ENCODE measurements at regions not wholly inside any gene's neighbourhood (a gene's known extent, or its start where the extent isn't known, plus 50 kb on each side); places are given as distances from the start of the nearest gene placed in this dataset.

DNA sequence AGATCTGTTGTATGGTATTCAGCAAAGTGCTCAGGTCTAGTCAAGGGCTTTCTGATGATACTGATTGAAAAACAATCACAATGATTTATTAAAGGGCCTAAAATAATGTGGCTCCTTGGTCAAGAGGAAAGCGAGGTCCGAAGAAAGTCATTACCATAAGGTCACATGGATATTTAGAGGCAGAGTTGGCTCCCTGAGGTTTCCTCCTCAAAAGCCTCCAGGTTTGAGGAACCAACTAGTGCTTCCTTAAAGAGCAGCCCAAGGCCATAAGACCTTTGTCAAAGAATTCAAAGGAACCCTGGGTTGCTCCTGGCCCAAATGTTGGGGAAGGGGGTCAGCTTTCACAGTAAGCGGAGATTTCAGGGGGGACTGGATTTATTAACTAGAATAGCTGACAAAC lies 280.7 kb upstream of the ATP5MC3 start:
- Mint-ChIP-seq H3K4me1 (peaks cover 16% of the 10 kb centered on the region), H3K27ac (no peak overlapping the region), H3K27me3 (ENCODE audit: low read depth) (peaks cover 7% of the 10 kb centered on the region), H3K9me3 (peaks cover 16% of the 10 kb centered on the region), H3K36me3 (ENCODE audit: low read depth) (no peaks in the 10 kb centered on the region), H3K4me3 (no peak overlapping the region)
- TF ChIP-seq, protein P1, sequence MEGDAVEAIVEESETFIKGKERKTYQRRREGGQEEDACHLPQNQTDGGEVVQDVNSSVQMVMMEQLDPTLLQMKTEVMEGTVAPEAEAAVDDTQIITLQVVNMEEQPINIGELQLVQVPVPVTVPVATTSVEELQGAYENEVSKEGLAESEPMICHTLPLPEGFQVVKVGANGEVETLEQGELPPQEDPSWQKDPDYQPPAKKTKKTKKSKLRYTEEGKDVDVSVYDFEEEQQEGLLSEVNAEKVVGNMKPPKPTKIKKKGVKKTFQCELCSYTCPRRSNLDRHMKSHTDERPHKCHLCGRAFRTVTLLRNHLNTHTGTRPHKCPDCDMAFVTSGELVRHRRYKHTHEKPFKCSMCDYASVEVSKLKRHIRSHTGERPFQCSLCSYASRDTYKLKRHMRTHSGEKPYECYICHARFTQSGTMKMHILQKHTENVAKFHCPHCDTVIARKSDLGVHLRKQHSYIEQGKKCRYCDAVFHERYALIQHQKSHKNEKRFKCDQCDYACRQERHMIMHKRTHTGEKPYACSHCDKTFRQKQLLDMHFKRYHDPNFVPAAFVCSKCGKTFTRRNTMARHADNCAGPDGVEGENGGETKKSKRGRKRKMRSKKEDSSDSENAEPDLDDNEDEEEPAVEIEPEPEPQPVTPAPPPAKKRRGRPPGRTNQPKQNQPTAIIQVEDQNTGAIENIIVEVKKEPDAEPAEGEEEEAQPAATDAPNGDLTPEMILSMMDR (IDR thresholded peaks at IDR 0.05; ENCODE audit: unreplicated experiment in 3 of 3) = no peak

DNA sequence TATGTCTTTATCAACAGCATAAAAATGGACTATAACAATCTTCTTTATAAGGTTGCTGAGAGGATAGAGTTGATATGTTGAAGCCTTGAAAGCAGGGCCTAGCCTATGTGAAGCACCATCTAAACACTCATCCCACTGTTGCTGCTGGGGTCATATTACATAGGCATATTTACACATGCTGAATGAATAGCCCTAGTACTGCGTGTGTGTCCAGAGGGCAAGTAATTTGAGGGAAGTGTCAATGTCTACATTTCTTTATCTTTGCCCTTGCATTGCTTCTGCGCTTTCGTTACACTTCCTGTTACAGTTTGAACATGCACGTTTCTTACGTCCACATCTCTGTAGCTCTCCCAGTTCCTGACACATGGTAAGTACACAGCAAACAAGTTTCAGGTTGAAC lies 280.3 kb upstream of the ATP5MC3 start:
- Mint-ChIP-seq H3K36me3 (ENCODE audit: low read depth) (no peaks in the 10 kb centered on the region), H3K4me3 (no peak overlapping the region), H3K4me1 (peaks cover 16% of the 10 kb centered on the region), H3K9me3 (peaks cover 16% of the 10 kb centered on the region), H3K27me3 (ENCODE audit: low read depth) (peaks cover 9% of the 10 kb centered on the region), H3K27ac (no peak overlapping the region)
- TF ChIP-seq, protein P1 (IDR thresholded peaks at IDR 0.05; ENCODE audit: unreplicated experiment in 3 of 3) = no peak

DNA sequence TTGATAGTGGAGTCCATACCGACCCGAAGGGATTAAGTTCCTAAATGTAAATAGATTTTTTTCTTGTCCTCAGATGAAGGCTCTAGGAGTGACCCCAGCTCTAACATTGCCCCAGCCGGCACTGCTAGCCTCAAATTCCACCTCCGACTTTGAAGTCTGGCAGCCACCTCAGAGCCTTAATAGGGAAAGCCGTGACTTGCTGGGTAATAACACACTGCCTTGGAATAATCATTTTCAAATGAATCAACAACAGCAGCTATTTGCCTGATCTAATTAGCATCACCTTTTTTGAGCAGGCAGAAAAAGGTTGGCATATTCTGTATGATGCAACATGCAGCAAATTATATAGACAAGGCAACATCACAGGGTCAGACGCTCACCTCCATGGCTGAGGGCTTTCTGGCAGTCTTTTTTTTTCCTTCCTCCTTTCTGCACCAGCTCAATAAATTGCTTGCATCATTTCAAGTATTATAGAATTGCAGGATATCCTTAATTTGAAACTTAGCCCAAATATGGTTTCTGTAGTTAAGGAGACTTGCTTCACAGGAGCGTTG lies 276.5 kb upstream of the ATP5MC3 start:
- TF ChIP-seq, protein P1 (IDR thresholded peaks at IDR 0.05; ENCODE audit: unreplicated experiment in 3 of 3) = no peak
- H3K4me3 Mint-ChIP-seq = no peak overlapping the region
- H3K36me3 Mint-ChIP-seq (ENCODE audit: low read depth) = no peaks in the 10 kb centered on the region
- peaks cover 16% of the 10 kb centered on the region for H3K9me3 Mint-ChIP-seq
- H3K27ac Mint-ChIP-seq = no peak overlapping the region
- peaks cover 11% of the 10 kb centered on the region for H3K27me3 Mint-ChIP-seq (ENCODE audit: low read depth)
- H3K4me1 Mint-ChIP-seq = peaks cover 2% of the 10 kb centered on the region

DNA sequence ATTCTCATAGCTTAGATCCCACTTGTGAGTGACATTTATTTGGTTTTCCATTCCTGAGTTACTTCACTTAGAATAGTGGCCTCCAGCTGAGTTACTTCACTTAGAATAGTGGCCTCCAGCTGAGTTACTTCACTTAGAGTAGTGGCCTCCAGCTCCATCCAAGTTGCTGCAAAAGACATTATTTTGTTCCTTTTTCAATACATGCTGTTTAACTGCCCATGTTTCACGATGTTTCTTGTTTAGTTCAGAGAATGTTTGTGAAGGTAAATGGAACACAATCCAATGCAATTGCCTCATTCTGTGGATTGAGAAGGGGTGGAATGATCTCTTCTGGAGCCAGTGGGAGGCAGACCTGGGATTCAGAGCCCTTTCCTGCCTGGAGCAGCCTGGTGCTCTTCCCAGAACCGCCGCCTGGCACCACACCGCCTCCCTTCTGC lies 273.5 kb upstream of the ATP5MC3 start:
- Mint-ChIP-seq H3K27ac (no peak overlapping the region), H3K4me3 (no peak overlapping the region), H3K27me3 (ENCODE audit: low read depth) (peaks cover 11% of the 10 kb centered on the region), H3K36me3 (ENCODE audit: low read depth) (no peaks in the 10 kb centered on the region), H3K9me3 (peaks cover 4% of the 10 kb centered on the region), H3K4me1 (no peaks in the 10 kb centered on the region)
- TF ChIP-seq, protein P1 (IDR thresholded peaks at IDR 0.05; ENCODE audit: unreplicated experiment in 3 of 3) = no peak

DNA sequence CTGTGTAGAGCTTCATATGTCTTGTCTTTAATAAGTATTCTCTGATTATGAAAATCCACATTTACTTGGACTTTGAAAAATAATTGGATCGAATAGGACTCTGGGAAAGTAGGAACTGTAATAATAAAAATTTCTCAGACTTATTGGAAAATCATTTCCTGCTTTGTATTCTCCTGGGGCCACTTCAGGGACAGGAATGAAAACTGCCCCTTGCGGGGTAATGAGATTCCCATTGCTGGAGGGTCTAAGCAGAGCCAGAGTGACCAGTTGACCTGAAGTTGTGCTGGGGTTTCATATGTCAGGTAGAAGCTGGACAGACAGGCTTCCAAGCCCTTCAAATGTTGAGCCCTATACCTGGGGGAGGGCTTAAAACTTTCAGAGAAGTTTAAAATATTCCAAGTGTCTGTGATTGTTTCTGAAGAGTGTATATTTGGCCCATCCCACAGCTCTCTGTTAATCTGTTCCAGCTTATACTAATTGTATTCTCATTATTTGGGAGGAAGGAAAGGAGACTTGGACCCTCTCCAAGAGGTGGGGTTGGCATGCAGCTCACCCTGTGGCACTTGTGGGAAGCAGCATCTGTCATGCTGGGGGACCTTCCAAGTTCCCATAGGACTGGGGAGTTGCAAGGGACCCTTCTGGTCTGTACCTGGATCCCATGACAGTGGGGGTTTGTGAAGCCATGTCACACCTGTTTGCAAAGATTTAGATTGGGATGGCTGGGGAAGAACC lies 268.7 kb upstream of the ATP5MC3 start:
- H3K4me3 Mint-ChIP-seq = no peak overlapping the region
- no peak overlapping the region for H3K27ac Mint-ChIP-seq
- no peaks in the 10 kb centered on the region for H3K9me3 Mint-ChIP-seq
- TF ChIP-seq, protein P1 (IDR thresholded peaks at IDR 0.05; ENCODE audit: unreplicated experiment in 3 of 3) = no peak
- H3K36me3 Mint-ChIP-seq (ENCODE audit: low read depth) = no peaks in the 10 kb centered on the region
- H3K27me3 Mint-ChIP-seq (ENCODE audit: low read depth) = no peaks in the 10 kb centered on the region
- H3K4me1 Mint-ChIP-seq = no peaks in the 10 kb centered on the region

DNA sequence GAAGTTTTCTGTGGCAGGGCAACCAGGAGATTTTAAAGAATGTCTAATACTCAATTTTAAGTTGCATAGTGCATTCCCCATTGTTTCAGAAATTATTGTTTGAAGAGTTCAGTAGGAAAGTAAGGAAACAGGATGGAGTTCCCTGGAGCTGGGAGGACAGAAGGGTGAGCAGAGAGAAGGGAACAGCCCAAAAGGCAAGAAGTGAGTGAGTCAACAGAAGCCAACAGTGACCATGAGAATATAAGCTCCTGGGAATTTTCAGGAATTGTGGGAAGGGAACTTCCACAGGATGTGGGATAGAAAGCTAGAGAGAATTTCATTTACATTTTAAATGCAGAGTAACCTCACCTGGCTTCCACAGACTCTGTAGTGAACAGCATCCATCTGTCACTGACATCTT lies 268.1 kb upstream of the ATP5MC3 start:
- Mint-ChIP-seq H3K9me3 (no peaks in the 10 kb centered on the region), H3K27me3 (ENCODE audit: low read depth) (no peaks in the 10 kb centered on the region), H3K27ac (no peak overlapping the region), H3K4me3 (no peak overlapping the region), H3K4me1 (no peaks in the 10 kb centered on the region), H3K36me3 (ENCODE audit: low read depth) (no peaks in the 10 kb centered on the region)
- TF ChIP-seq, protein P1 (IDR thresholded peaks at IDR 0.05; ENCODE audit: unreplicated experiment in 3 of 3) = no peak

Measured in nephron (organoid).